H1 (cell line): ENCODE measurements at regions not wholly inside any gene's neighbourhood (a gene's known extent, or its start where the extent isn't known, plus 50 kb on each side); places are given as distances from the start of the nearest gene placed in this dataset.

Experiments used
- CHD7 ChIP-seq: fragments of 300-600 bp; sonication (generic); IDR thresholded peaks from 2 replicates; pipeline ENCODE4 v1.7.1; 2012; ENCODE audit warnings: low read length, moderate library complexity, mild to moderate bottlenecking, inconsistent platforms; ENCODE audit not compliant: insufficient replicate concordance
- RXRA ChIP-seq: IDR thresholded peaks from 2 replicates; pipeline ENCODE4 v1.6.1; 2011; ENCODE audit warnings: low read depth, mild to moderate bottlenecking, low read length, moderate library complexity; ENCODE audit not compliant: insufficient read depth
- TAF7 ChIP-seq: optimal IDR thresholded peaks from 2 replicates; pipeline ENCODE3; 2011; ENCODE audit warnings: low read depth, mild to moderate bottlenecking, inconsistent platforms, low read length, moderate library complexity, borderline replicate concordance
- TCF12 ChIP-seq: IDR thresholded peaks from 2 replicates; pipeline ENCODE4 v1.6.1; 2011; ENCODE audit warnings: low read depth, mild to moderate bottlenecking, low read length

DNA sequence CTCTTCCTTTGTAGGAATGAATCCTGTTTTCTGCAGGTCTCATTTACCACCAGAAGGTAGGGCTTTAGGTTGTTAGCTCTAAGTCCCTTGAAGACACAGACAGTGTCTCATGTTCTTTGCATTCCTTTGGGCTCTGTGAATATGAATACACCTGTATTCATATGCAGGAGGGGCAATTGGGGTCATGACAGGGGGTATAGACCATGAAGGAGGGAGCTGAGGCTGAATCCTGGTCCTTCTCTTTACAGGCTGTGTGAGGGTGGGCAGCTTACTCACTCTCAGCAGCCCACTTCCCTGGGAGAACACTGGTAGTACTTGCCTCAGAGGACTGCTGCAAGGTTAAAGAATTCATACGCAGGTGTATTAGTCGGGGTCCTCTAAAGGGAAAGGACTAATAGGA is 267.2 kb upstream of the MGMT start (continued):
- TF ChIP-seq CHD7: no peak
- no peak for TF ChIP-seq TCF12
- no peak for TF ChIP-seq TAF7
- TF ChIP-seq RXRA: no peak
